Lower leg skin (tissue), 4 donors: ENCODE measurements at regions not wholly inside any gene's neighbourhood (a gene's known extent, or its start where the extent isn't known, plus 50 kb on each side); places are given as distances from the start of the nearest gene placed in this dataset.

Source experiments
- DNase-seq, 2 donors: peaks; one replicate each; pipeline ENCODE4 v3.0.0-alpha.2; 2019; ENCODE audit warnings: low spot score in 2 of 2
- H3K4me3 ChIP-seq: fragments of 200-600 bp; sonication (generic); 2 replicates; pipeline ENCODE4 v1.5.1; 2017; ENCODE audit warnings: mild to moderate bottlenecking, low read depth; ENCODE audit not compliant: poor library complexity, severe bottlenecking
- CTCF ChIP-seq, 3 donors: fragments of 450-650 bp; IDR thresholded peaks; one replicate each; pipeline ENCODE4 v1.5.1; 2016; ENCODE audit warnings: antibody characterized with exemption in 3 of 3, mild to moderate bottlenecking in 3 of 3, moderate library complexity in 2 of 3
- POLR2A ChIP-seq, 2 donors: fragments of 450-650 bp; IDR thresholded peaks; one replicate each; pipeline ENCODE4 v1.6.1; 2016 to 2017; ENCODE audit warnings: antibody characterized with exemption in 2 of 2, mild to moderate bottlenecking in 1 of 2, moderate library complexity in 1 of 2
- WGBS, 2 donors: methylation state at CpG; one replicate each; pipeline ENCODE4 v1.1.5; 2018; 5-methylcytosine and 5-hydroxymethylcytosine counted together
- intact Hi-C: fragments of 100-400 bp; cut with DNase I; formaldehyde crosslinking; loops from one replicate; pipeline ENCODE4 v1.15.0; 2023; ENCODE audit warnings: low total_unique reads

DNA sequence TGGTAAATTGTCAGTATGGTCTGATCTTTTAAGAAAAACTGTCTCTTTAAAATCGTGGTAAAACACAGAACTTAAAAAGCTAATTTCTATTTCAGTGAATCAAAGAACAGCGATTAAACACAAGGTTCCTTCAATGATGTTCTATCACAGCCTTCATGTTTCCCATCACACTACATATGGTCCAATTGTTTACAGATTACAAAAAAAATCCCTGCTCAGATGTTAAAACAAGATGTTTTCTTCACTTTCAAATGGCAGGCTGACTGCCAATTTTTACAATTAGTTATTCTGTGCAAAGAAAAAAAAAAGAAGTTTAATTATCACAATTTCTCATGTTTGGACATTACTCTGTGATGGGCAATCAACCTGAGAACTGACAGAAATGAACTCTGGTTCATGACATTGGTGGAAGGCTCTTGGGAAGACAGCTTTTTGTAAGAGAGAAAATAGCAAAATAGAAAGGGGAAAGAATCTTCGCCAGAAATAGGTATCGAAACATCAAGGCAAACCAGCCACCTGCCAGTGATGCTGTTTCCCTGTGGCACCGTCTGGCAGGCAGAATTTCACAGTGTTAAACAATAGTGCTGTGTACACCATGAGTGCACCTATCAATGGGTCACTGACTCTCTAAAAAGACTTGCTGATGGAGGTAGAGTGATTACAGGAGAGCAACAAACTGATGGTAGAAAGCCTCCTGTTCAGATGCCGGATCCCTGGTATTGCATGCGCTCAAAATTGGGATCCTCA is 1020.0 kb upstream of the ARRDC3 start:
- TF ChIP-seq POLR2A (IDR thresholded peaks at IDR 0.05) = no peak
- no peak for TF ChIP-seq CTCF (IDR thresholded peaks at IDR 0.05)
- intact Hi-C loops = no loop called here
- H3K4me3 ChIP-seq = no peak overlapping the region
- no peak for DNase-seq
- 79 to 82% methylated on average over 7 of the region's 7 CpGs for WGBS, 2 donors

GRCh38 chr5:92402045-92402444 is 1018.9 kb upstream of the ARRDC3 start:
- no peak for TF ChIP-seq POLR2A (IDR thresholded peaks at IDR 0.05)
- no peak for TF ChIP-seq CTCF (IDR thresholded peaks at IDR 0.05)
- 65 to 74% methylated on average over 2 of the region's 2 CpGs for WGBS, 2 donors
- intact Hi-C loops = no loop called here
- DNase-seq = no peak
- H3K4me3 ChIP-seq = no peak overlapping the region

- intact Hi-C loops = no loop called here
- no peak for TF ChIP-seq CTCF (IDR thresholded peaks at IDR 0.05)
- no peak for TF ChIP-seq POLR2A (IDR thresholded peaks at IDR 0.05)
Observed at GRCh38 chr5:92401492-92401891, 1018.4 kb upstream of the ARRDC3 start.

GRCh38 chr5:92394936-92395335 is 1011.8 kb upstream of the ARRDC3 start:
- intact Hi-C loops = no loop called here
- WGBS, 2 donors = 73 to 78% methylated on average over 1 of the region's 1 CpG
- no peak for DNase-seq
- TF ChIP-seq POLR2A (IDR thresholded peaks at IDR 0.05) (no peak), CTCF (IDR thresholded peaks at IDR 0.05) (no peak)
- no peak overlapping the region for H3K4me3 ChIP-seq

More at GRCh38 chr5:92401492-92401891, 1018.4 kb upstream of the ARRDC3 start:
- WGBS, 2 donors = 28 to 48% methylated on average over 5 of the region's 5 CpGs
- no peak overlapping the region for H3K4me3 ChIP-seq
- no peak for DNase-seq

DNA sequence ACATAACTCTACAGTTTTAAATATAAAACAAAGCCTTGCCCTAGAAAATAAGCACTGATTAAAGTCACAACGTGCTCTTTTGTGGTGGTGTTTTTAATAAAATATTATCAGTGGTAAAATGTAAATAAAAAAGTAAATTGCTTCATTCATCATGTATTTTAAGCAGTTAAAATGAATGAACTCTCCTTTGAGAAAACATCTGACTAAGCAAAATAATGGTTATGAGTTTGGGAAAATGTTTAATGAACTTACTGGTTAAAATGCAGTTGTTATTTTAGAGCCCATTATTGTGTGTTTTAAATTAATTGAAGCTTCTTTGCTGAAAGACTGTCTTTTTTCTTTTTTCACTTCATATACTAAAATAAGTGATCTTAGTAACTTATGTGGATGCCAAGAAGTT is 1007.5 kb upstream of the ARRDC3 start:
- intact Hi-C loops = no loop called here
- WGBS, 2 donors = 56 to 67% methylated on average over 1 of the region's 1 CpG
- DNase-seq = no peak
- TF ChIP-seq CTCF (IDR thresholded peaks at IDR 0.05) (no peak), POLR2A (IDR thresholded peaks at IDR 0.05) (no peak)
- no peak overlapping the region for H3K4me3 ChIP-seq
